ENCODE measurements at regions not wholly inside any gene's neighbourhood (a gene's known extent, or its start where the extent isn't known, plus 50 kb on each side); places are given as distances from the start of the nearest gene placed in this dataset.
A peak's percentile ranks its signal among the peaks of the same experiment; 100 is the strongest.
"Not testable (repeated sequence)": the region's sequence is repeated elsewhere in the genome, so short reads cannot be mapped to it uniquely, and the experiment has no call there.

GRCh38 chr7:101743241-101743994 is 74.0 kb upstream of the CUX1 start:
- peak; percentile 58 for DNase-seq (ENCODE audit: low spot score)

- DNase-seq (ENCODE audit: low spot score) = no peak
Observed at GRCh38 chr7:101743995-101744360, 73.4 kb upstream of the CUX1 start.

GRCh38 chr7:101744588-101744987 is 72.8 kb upstream of the CUX1 start:
- no peak for DNase-seq (ENCODE audit: low spot score)

- DNase-seq (ENCODE audit: low spot score) = no peak
Observed at GRCh38 chr7:101746314-101746713, 71.1 kb upstream of the CUX1 start.

GRCh38 chr7:101747053-101747878 is 70.2 kb upstream of the CUX1 start:
- no peak for DNase-seq (ENCODE audit: low spot score)

- DNase-seq (ENCODE audit: low spot score) = no peak
Observed at GRCh38 chr7:101747879-101748345, 69.5 kb upstream of the CUX1 start.

GRCh38 chr7:101749891-101750290 is 67.5 kb upstream of the CUX1 start:
- DNase-seq (ENCODE audit: low spot score) = no peak

GRCh38 chr7:101753316-101753715 is 64.1 kb upstream of the CUX1 start:
- no peak for DNase-seq (ENCODE audit: low spot score)

GRCh38 chr7:101754424-101755159 is 62.8 kb upstream of the CUX1 start:
- no peak for DNase-seq (ENCODE audit: low spot score)

GRCh38 chr7:101757879-101758278 is 59.5 kb upstream of the CUX1 start:
- DNase-seq (ENCODE audit: low spot score) = no peak

GRCh38 chr7:101758519-101758918 is 58.9 kb upstream of the CUX1 start:
- DNase-seq (ENCODE audit: low spot score) = not testable (repeated sequence)

GRCh38 chr7:101764221-101764620 is 53.2 kb upstream of the CUX1 start:
- DNase-seq (ENCODE audit: low spot score) = no peak

GRCh38 chr7:101767544-101767943 is 49.9 kb upstream of the CUX1 start:
- DNase-seq (ENCODE audit: low spot score) = no peak

Data from ureter (tissue), 1 donor.